OCI-LY7 (cell line): ENCODE measurements at regions not wholly inside any gene's neighbourhood (a gene's known extent, or its start where the extent isn't known, plus 50 kb on each side); places are given as distances from the start of the nearest gene placed in this dataset.

ENCODE experiments used
- BruUV-seq: library from RNA; stranded (reverse); fragments of 400-500 nt; replicated peaks from 2 replicates; lab custom pipeline; 2021; lab: Mats Ljungman, UMichigan
- CTCF ChIA-PET: fragments of 300-600 bp; sonication (Branson Sonifier 250); formaldehyde crosslinking; loops from one replicate; lab custom pipeline; 2022; ENCODE audit warnings: antibody characterized with exemption; ENCODE audit not compliant: unreplicated experiment; lab: Charles Lee
- POLR2A ChIA-PET: fragments of 300-600 bp; sonication (Branson Sonifier 250); formaldehyde crosslinking; loops from one replicate; lab custom pipeline; 2022; ENCODE audit warnings: antibody characterized with exemption; lab: Charles Lee
- DNase-seq: peaks from one replicate; pipeline ENCODE4 v3.0.0-alpha.2; 2015; ENCODE audit warnings: low spot score
- H2AFZ ChIP-seq: fragments of 200-600 bp; sonication (generic), shearing (Covaris generic); 2 replicates; pipeline ENCODE4 v1.6.1; 2014; ENCODE audit warnings: mild to moderate bottlenecking, antibody characterized with exemption, low read length, moderate library complexity
- H3K27ac ChIP-seq: fragments of 200-600 bp; sonication (generic); 2 replicates; pipeline ENCODE4 v1.5.1; 2014; ENCODE audit warnings: mixed run types, low read depth, mild to moderate bottlenecking, moderate library complexity, low read length, inconsistent platforms; ENCODE audit not compliant: poor library complexity, severe bottlenecking
- H3K36me3 ChIP-seq: fragments of 200-600 bp; sonication (generic); 2 replicates; pipeline ENCODE4 v1.6.1; 2014; ENCODE audit warnings: mild to moderate bottlenecking, antibody characterized with exemption, low read length, moderate library complexity, mixed read lengths; ENCODE audit not compliant: insufficient read depth
- H3K4me1 ChIP-seq: fragments of 200-600 bp; sonication (generic); 2 replicates; pipeline ENCODE4 v1.5.1; 2014; ENCODE audit warnings: mild to moderate bottlenecking, low read length; ENCODE audit not compliant: insufficient read depth, poor library complexity, severe bottlenecking
- H3K4me2 ChIP-seq: fragments of 200-600 bp; sonication (generic); 2 replicates; pipeline ENCODE4 v1.6.1; 2014; ENCODE audit warnings: mild to moderate bottlenecking, low read length
- H3K4me3 ChIP-seq: fragments of 200-600 bp; sonication (generic); 2 replicates; pipeline ENCODE4 v1.5.1; 2014; ENCODE audit warnings: mild to moderate bottlenecking, low read depth, low read length; ENCODE audit not compliant: poor library complexity, severe bottlenecking
- H3K79me2 ChIP-seq: fragments of 200-600 bp; sonication (generic); 2 replicates; pipeline ENCODE4 v1.6.1; 2016; ENCODE audit warnings: low read depth, mild to moderate bottlenecking, low read length, moderate library complexity, mixed read lengths; ENCODE audit not compliant: insufficient read depth
- H3K9me2 ChIP-seq: fragments of 200-600 bp; sonication (generic); 2 replicates; pipeline ENCODE4 v1.6.1; 2016; ENCODE audit warnings: mild to moderate bottlenecking, low read length, mixed read lengths; ENCODE audit not compliant: insufficient read depth
- H3K9me3 ChIP-seq: fragments of 200-600 bp; sonication (generic); 2 replicates; pipeline ENCODE4 v1.6.1; 2014; ENCODE audit warnings: mild to moderate bottlenecking, mixed run types, low read length, mixed read lengths
- H4K20me1 ChIP-seq: fragments of 200-600 bp; sonication (generic); 2 replicates; pipeline ENCODE4 v1.6.1; 2014; ENCODE audit warnings: mild to moderate bottlenecking, antibody characterized with exemption, low read length, moderate library complexity, mixed read lengths; ENCODE audit not compliant: insufficient read depth
- EZH2phosphoT487 ChIP-seq: fragments of 200-600 bp; sonication (generic); IDR thresholded peaks from 2 replicates; pipeline ENCODE4 v1.6.1; 2018; ENCODE audit warnings: low read depth, borderline replicate concordance, mild to moderate bottlenecking, mixed run types, antibody characterized with exemption, low read length, moderate library complexity, mixed read lengths
- intact Hi-C: fragments of 100-400 bp; cut with micrococcal nuclease; formaldehyde crosslinking; loops from one replicate; pipeline ENCODE4 v1.10.0; 2022; ENCODE audit not compliant: unreplicated experiment
- TF ChIP-seq, protein P1 (sequence below): fragments of 200-600 bp; sonication (generic); conservative IDR thresholded peaks from 2 replicates; pipeline ENCODE4 v1.5.1; 2014; ENCODE audit warnings: mild to moderate bottlenecking, antibody characterized with exemption, low read length, moderate library complexity, mixed read lengths

DNA sequence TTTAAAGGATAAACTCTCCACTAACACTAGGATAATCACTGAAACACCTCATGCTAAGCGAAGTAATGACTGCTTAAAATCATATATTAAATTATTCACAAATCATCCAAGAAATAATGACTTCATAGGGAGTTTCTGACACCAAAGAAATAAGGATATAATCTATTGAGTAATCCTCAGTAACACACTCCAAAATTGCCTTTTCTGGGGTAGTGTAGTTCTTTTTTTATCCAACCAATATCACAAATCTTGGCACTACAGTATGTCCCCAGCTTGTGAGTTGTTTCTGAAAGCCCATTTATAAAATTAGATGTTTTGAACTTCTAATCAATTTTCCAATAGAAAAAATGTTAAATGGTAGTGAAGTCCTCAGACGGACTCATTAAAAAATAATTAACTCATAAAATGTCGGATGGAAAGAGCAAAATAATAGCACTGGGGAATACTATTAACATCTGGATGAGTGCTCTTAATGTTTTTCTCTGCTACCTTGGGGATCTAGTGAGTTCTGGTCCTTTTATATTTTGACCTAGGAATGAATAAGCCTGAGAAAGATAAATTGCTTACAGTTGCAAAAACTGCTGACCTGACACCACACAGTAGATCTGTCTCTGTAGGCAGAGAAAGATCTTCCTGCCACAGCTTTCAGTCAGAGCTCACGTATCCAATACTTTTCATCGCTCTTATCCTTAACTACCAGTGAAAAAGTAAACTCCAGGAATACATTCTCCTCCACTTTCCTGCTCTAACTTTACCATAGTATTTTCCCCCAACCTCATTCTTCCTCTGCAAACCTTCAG lies 618.5 kb upstream of the ANKRD30A start:
- no peaks in the 10 kb centered on the region for H3K9me3 ChIP-seq
- CTCF ChIA-PET = no interaction called here
- TF ChIP-seq, protein P1, sequence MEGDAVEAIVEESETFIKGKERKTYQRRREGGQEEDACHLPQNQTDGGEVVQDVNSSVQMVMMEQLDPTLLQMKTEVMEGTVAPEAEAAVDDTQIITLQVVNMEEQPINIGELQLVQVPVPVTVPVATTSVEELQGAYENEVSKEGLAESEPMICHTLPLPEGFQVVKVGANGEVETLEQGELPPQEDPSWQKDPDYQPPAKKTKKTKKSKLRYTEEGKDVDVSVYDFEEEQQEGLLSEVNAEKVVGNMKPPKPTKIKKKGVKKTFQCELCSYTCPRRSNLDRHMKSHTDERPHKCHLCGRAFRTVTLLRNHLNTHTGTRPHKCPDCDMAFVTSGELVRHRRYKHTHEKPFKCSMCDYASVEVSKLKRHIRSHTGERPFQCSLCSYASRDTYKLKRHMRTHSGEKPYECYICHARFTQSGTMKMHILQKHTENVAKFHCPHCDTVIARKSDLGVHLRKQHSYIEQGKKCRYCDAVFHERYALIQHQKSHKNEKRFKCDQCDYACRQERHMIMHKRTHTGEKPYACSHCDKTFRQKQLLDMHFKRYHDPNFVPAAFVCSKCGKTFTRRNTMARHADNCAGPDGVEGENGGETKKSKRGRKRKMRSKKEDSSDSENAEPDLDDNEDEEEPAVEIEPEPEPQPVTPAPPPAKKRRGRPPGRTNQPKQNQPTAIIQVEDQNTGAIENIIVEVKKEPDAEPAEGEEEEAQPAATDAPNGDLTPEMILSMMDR = no peak
- TF ChIP-seq EZH2phosphoT487 = no peak
- H3K4me2 ChIP-seq = no peak overlapping the region
- no peak overlapping the region for H3K4me3 ChIP-seq
- no peak overlapping the region for H2AFZ ChIP-seq
- intact Hi-C loops = no loop called here
- no peaks in the 10 kb centered on the region for H3K79me2 ChIP-seq
- no peaks in the 10 kb centered on the region for H4K20me1 ChIP-seq
- no peak overlapping the region for H3K27ac ChIP-seq
- no TSS peak for BruUV-seq
- no peak for DNase-seq
- H3K9me2 ChIP-seq = no peaks in the 10 kb centered on the region
- no peaks in the 10 kb centered on the region for H3K4me1 ChIP-seq
- no peaks in the 10 kb centered on the region for H3K36me3 ChIP-seq
- POLR2A ChIA-PET = no interaction called here

DNA sequence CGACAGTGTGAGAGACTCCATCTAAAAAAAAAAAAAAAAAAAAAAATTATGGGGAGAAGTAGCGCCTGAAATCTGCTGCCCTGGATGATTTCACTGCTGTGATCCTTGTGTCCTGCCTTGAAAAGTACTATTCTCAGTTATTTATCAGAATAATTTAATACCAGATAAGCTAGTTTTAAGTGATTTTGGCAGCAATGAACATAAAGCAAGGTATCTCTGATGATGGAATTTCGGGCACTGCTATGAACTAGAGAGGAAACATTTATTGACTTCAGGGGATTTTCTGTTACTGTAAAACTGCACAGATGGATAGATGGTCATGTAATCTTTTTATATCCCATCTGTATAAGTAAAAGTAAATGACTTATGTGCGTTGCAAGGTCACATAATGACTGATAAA lies 619.1 kb upstream of the ANKRD30A start:
- TF ChIP-seq EZH2phosphoT487 = no peak
- TF ChIP-seq, protein P1 = no peak
- H3K27ac ChIP-seq = no peak overlapping the region
- intact Hi-C loops = no loop called here
- no peaks in the 10 kb centered on the region for H3K79me2 ChIP-seq
- no peak for DNase-seq
- no peaks in the 10 kb centered on the region for H4K20me1 ChIP-seq
- POLR2A ChIA-PET = no interaction called here
- BruUV-seq = no TSS peak
- no peaks in the 10 kb centered on the region for H3K4me1 ChIP-seq
- H3K36me3 ChIP-seq = no peaks in the 10 kb centered on the region
- CTCF ChIA-PET = no interaction called here
- H3K4me3 ChIP-seq = no peak overlapping the region
- H3K9me2 ChIP-seq = no peaks in the 10 kb centered on the region
- H3K9me3 ChIP-seq = no peaks in the 10 kb centered on the region
- H3K4me2 ChIP-seq = no peak overlapping the region
- H2AFZ ChIP-seq = no peak overlapping the region

DNA sequence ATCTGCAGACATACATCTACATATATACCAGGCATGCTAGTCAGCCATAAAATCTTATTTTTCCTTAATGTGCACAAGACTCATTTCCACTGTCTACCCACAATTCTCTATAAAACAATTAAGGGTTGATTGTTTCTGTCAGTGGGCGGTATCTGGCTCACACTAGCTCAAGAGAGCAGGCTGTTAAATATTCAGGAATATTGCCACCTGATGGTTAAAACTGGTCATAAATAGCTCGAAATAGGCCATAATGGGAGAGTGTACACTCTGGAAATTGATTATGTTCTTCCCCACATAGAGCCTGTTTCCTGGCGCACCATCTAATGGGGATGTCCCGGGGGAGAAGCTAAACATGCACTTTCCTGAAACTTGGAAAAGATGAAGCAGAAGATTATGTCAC lies 620.6 kb upstream of the ANKRD30A start:
- H3K4me3 ChIP-seq = no peak overlapping the region
- H3K4me1 ChIP-seq = no peaks in the 10 kb centered on the region
- no peaks in the 10 kb centered on the region for H3K9me2 ChIP-seq
- POLR2A ChIA-PET = no interaction called here
- H3K79me2 ChIP-seq = no peaks in the 10 kb centered on the region
- no peak for DNase-seq
- CTCF ChIA-PET = no interaction called here
- no peaks in the 10 kb centered on the region for H3K9me3 ChIP-seq
- no peak overlapping the region for H3K4me2 ChIP-seq
- no peak overlapping the region for H2AFZ ChIP-seq
- no peak for TF ChIP-seq EZH2phosphoT487
- TF ChIP-seq, protein P1 = no peak
- no peaks in the 10 kb centered on the region for H3K36me3 ChIP-seq
- no peaks in the 10 kb centered on the region for H4K20me1 ChIP-seq
- BruUV-seq = no TSS peak
- intact Hi-C loops = no loop called here
- H3K27ac ChIP-seq = no peak overlapping the region
